ENCODE measurements at regions not wholly inside any gene's neighbourhood (a gene's known extent, or its start where the extent isn't known, plus 50 kb on each side); places are given as distances from the start of the nearest gene placed in this dataset.

DNA sequence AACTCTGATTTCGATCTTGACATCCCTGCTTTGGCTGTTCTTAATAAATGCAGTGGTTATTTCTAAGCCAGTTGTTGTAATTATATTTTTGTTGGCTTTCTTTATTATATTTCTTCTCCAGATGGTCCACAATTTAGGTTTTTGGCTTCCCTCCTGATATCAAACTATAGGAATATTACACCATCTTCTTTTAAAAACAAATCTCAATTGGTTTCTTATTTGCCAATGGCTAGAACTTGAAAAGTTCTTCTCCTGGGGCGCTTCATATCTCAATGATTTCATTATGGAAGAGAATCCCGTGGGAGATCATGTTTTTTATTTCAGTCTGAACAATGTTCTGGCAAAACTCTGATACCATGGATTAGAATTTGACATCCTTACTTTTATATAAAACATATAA lies 292.3 kb downstream of the FLRT2 start:
- CTCF ChIA-PET, result no interaction called here
- Mint-ChIP-seq H3K4me1 (no peaks in the 10 kb centered on the region), H3K27me3 (no peaks in the 10 kb centered on the region), H3K36me3 (no peaks in the 10 kb centered on the region), H3K27ac (no peak overlapping the region), H3K9me3 (ENCODE audit: low read depth) (peaks cover 2% of the 10 kb centered on the region), H3K4me3 (no peak overlapping the region)
- no peak for ATAC-seq
- DNase-seq, result no peak

DNA sequence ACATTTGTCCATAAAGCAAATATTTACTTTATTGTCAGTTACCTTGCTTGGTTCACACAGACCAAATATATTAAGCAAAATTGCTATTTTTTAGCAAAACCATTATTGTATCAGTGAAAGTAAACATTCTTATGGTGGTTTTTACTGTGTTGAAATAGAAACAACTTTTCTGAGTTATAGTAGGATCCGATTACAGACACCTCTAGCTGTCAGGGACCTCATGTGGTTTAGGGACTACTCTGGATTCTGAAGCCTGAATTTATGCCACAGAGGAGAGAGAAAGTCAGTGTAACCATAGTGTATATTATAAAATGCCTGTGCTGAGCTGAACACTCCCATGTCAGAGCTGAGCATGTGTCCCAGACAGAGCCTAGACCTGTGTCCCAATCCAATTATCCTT lies 287.5 kb downstream of the FLRT2 start:
- CTCF ChIA-PET, result no interaction called here
- Mint-ChIP-seq H3K27me3 (no peaks in the 10 kb centered on the region), H3K4me3 (no peak overlapping the region), H3K4me1 (peaks cover 7% of the 10 kb centered on the region), H3K9me3 (ENCODE audit: low read depth) (peaks cover 2% of the 10 kb centered on the region), H3K36me3 (no peaks in the 10 kb centered on the region), H3K27ac (no peak overlapping the region)
- DNase-seq, result no peak
- no peak for ATAC-seq

DNA sequence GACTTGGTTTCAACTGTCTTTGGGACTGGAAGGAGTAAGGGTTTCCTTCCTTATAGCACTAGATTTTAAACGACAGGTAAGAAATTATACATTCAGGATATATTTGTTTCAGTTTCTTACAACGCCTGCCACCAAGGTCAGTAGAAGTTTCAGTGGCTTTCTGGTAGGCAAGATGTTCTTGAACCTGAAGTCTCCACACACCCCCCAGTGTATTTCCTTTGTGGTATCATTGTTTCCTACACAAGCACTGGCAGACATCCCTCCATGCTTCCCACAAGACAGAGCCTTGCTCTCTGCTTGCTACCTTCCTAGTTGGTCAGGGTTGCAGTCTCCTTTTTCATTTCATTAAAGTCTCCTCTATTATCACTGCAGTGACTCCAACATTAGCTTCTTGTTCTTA lies 283.1 kb downstream of the FLRT2 start:
- ATAC-seq (no peak), DNase-seq (no peak)

DNA sequence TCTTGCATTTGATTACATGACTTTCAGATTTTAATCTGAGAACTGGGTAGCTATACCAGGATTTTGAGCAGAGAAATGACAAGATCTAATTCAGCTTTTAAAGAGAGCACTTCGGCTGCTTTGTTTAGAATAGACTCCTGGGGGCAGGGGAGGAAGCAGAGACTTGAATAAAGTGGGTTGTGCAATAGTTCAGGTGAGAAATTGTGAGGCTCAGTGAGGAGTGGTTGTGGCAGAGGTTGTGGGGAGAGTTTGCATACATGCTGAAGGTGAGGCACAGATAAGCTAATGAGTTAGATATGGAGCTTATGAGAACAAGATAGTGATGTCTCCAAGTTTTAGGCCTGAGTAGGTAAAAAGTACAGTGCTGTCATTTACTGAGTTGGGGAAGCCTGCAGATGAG lies 281.4 kb downstream of the FLRT2 start:
- ATAC-seq (no peak), DNase-seq (no peak)
- no peak overlapping the region for H3K4me3 Mint-ChIP-seq
- H3K36me3 Mint-ChIP-seq, result no peaks in the 10 kb centered on the region
- CTCF ChIA-PET, result no interaction called here
- H3K27me3 Mint-ChIP-seq, result no peaks in the 10 kb centered on the region
- no peak overlapping the region for H3K27ac Mint-ChIP-seq
- H3K4me1 Mint-ChIP-seq, result peaks cover 7% of the 10 kb centered on the region
- H3K9me3 Mint-ChIP-seq (ENCODE audit: low read depth), result no peaks in the 10 kb centered on the region

More for the DNA sequence above, 283.1 kb downstream of the FLRT2 start:
- peaks cover 7% of the 10 kb centered on the region for H3K4me1 Mint-ChIP-seq
- H3K4me3 Mint-ChIP-seq, result no peak overlapping the region
- H3K36me3 Mint-ChIP-seq, result no peaks in the 10 kb centered on the region
- no peaks in the 10 kb centered on the region for H3K9me3 Mint-ChIP-seq (ENCODE audit: low read depth)
- H3K27me3 Mint-ChIP-seq, result no peaks in the 10 kb centered on the region
- CTCF ChIA-PET, result no interaction called here
- no peak overlapping the region for H3K27ac Mint-ChIP-seq

DNA sequence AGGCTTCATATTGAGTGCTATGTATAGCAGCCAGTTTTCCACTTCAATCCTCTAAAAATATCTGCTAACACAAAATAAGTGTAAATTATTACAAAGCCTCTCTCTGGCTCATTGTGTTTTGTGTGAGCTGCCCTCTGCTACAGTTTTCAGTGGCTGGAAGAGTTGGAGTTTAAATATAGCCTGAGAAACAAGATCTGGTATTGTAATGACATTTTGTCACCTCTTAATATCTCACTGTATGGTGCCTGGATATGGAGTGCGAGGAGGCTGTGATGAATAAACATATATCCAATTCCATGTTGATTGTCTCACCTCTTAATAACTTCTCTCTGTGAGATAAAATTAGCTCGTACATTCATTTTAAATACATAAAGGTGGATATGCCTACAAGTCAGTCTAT lies 269.7 kb downstream of the FLRT2 start:
- H3K27me3 Mint-ChIP-seq, result no peaks in the 10 kb centered on the region
- no peak for ATAC-seq
- no peaks in the 10 kb centered on the region for H3K9me3 Mint-ChIP-seq (ENCODE audit: low read depth)
- CTCF ChIA-PET, result no interaction called here
- no peak overlapping the region for H3K27ac Mint-ChIP-seq
- no peak overlapping the region for H3K4me3 Mint-ChIP-seq
- no peaks in the 10 kb centered on the region for H3K36me3 Mint-ChIP-seq
- H3K4me1 Mint-ChIP-seq, result no peaks in the 10 kb centered on the region
- no peak for DNase-seq

DNA sequence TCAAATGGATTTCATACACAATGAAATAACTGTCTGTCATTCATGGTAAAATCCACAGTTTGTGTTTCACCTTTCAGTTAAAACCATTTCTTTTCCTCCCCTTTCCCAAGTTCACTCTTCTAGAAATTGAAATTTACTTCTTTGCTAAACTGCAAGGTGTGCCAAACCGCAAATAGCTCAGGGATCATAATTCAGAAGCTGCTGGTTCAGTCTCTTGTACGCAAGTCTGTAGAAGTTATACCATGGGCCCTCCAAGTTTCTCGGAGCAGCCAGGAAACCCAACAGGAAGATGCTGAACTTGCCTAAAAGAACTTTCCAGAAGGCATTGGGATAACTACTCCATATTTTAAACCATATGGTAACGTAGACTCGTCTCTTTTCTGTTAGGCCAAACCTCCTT lies 268.9 kb downstream of the FLRT2 start:
- H3K9me3 Mint-ChIP-seq (ENCODE audit: low read depth), result no peaks in the 10 kb centered on the region

DNA sequence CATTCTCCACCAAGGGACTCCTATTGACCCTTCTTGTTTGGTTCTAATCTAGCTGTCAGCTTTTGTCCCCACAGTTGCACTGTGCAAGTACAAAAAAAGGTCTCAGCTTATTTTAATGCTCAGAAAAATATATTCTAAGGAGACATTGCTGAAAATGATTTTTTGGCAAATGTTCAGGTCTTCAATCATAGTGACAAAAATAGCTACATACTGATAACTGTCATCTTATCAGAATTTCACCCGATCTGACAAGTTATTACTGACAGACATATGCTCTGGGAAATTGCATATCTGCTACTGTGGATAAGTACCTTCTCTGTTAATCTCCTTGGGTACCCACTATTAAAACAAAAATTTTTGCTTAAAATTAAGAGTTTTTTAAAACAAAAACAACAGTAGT lies 263.6 kb downstream of the FLRT2 start:
- DNase-seq, result no peak

More for the DNA sequence above, 268.9 kb downstream of the FLRT2 start:
- Mint-ChIP-seq H3K36me3 (no peaks in the 10 kb centered on the region), H3K27ac (no peak overlapping the region), H3K27me3 (no peaks in the 10 kb centered on the region), H3K4me3 (no peak overlapping the region), H3K4me1 (no peaks in the 10 kb centered on the region)
- DNase-seq, result no peak
- CTCF ChIA-PET, result interaction anchor here (0.7 kb wide), 1 partner anchor 136 kb away, joined by 4 read pairs; no protein-coding TSS in a partner anchor
- ATAC-seq, result no peak

DNA sequence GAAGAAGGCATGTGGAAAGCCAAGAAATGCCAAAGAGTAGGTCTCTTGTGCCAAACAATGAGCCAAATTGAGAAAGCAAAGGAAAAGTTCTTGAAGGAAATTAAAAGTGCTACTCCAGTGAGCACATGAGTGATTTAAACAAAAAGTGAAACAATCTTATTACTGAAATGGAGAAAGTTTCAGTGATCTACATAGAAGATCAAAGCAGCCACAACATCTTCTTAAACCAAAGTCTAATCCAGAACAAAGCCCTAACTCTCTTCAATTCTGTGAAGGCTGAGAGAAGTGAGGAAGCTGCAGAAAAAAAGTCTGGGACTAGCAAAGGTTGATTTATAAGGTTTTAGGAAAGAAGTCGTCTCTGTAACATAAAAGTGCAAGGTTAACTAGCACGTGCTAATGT lies 259.6 kb downstream of the FLRT2 start:
- Mint-ChIP-seq H3K36me3 (no peaks in the 10 kb centered on the region), H3K27me3 (no peaks in the 10 kb centered on the region), H3K4me3 (no peak overlapping the region), H3K9me3 (ENCODE audit: low read depth) (no peaks in the 10 kb centered on the region), H3K4me1 (peaks cover 5% of the 10 kb centered on the region), H3K27ac (no peak overlapping the region)
- CTCF ChIA-PET, result interaction anchor here (1.0 kb wide), 1 partner anchor 13 kb away, joined by 3 read pairs; no protein-coding TSS in a partner anchor
- ATAC-seq (no peak), DNase-seq (no peak)

More for the DNA sequence above, 263.6 kb downstream of the FLRT2 start:
- H3K4me1 Mint-ChIP-seq, result peaks cover 5% of the 10 kb centered on the region
- no peak for ATAC-seq
- no peaks in the 10 kb centered on the region for H3K36me3 Mint-ChIP-seq
- H3K4me3 Mint-ChIP-seq, result no peak overlapping the region
- H3K27me3 Mint-ChIP-seq, result no peaks in the 10 kb centered on the region
- H3K27ac Mint-ChIP-seq, result no peak overlapping the region
- CTCF ChIA-PET, result no interaction called here
- H3K9me3 Mint-ChIP-seq (ENCODE audit: low read depth), result no peaks in the 10 kb centered on the region

DNA sequence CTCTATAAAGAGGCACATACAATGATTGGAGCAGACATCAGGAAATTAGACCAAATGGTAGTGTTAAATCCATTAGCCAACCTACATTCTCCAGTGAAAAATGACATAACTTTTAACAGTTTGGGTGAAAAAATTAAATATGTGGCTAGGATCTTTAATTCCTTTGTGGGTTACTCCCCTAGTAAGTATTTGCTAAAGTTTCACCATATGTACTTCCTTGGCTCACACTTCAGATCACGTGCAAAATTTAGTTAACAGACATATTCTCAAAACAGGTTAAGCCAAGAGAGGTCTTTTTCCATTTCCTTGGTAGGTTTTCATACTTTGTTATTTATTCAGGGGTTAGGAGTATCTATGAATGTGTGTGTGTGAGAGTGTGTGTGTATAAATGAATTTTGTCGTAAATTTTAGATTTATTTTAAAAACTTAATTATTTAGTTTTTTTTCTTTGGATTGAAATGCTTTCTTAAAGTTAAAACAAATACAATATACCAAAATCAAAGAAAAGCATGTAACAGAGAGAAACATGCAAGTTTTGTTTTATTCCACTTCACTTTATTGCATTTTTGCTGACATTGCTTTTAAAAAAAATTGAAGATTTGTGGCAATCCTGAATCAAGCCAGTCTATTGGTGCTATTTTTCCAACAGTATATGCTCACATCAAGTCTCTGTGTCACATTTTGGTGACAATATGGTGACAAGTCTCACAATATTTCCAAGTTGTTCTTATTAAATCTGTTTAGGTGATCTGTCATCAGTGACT lies 258.7 kb downstream of the FLRT2 start:
- H3K9me3 Mint-ChIP-seq (ENCODE audit: low read depth), result no peaks in the 10 kb centered on the region
- CTCF ChIA-PET, result interaction anchor here (1.0 kb wide), 1 partner anchor 12 kb away, joined by 3 read pairs; no protein-coding TSS in a partner anchor
- H3K4me1 Mint-ChIP-seq, result peaks cover 5% of the 10 kb centered on the region
- no peak overlapping the region for H3K27ac Mint-ChIP-seq
- H3K36me3 Mint-ChIP-seq, result no peaks in the 10 kb centered on the region
- no peak for ATAC-seq
- H3K27me3 Mint-ChIP-seq, result no peaks in the 10 kb centered on the region
- H3K4me3 Mint-ChIP-seq, result no peak overlapping the region
- no peak for DNase-seq

DNA sequence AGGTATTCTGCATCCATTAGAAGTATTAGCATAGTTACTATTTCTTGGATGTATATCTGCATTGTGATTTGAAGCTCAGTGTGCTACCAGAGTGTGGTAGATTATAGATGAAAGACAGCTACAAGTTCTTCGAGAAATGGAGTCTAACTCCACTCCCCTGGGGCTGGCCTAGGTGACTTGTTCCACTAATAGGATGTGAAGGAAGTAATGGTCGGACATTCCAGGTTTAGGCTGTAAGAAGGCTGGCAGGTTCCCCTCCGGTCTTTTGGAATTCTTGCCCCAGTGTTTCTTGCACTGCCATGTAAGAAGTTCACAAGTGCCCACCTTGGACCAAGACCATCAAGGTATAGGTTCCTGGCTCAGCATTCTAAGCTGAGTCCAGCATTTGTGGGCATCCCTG lies 236.4 kb downstream of the FLRT2 start:
- H3K36me3 Mint-ChIP-seq, result no peaks in the 10 kb centered on the region
- ATAC-seq (no peak), DNase-seq (no peak)
- H3K4me1 Mint-ChIP-seq, result no peaks in the 10 kb centered on the region
- CTCF ChIA-PET, result no interaction called here
- no peak overlapping the region for H3K27ac Mint-ChIP-seq
- peaks cover 2% of the 10 kb centered on the region for H3K9me3 Mint-ChIP-seq (ENCODE audit: low read depth)
- H3K4me3 Mint-ChIP-seq, result no peak overlapping the region
- no peaks in the 10 kb centered on the region for H3K27me3 Mint-ChIP-seq

DNA sequence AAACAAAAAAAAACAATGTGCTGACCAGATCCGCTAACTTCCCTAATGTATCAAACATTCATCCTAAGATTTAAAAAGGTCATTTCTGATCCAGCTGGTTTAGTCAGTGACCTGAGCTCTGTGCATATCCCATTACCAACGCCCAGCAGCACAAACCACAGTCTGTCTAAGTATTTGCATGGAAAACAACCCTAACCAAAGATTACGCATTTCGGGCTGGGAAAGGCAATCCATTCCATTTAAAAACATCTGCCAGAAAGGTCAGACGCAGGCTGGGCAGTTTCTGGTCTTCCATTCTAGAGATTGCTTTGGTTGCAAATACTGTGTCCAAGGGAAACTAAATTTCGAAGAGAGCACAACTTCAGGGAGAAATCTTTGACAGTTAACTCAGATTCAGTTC lies 234.9 kb downstream of the FLRT2 start:
- Mint-ChIP-seq H3K9me3 (ENCODE audit: low read depth) (peaks cover 2% of the 10 kb centered on the region), H3K36me3 (no peaks in the 10 kb centered on the region), H3K27me3 (no peaks in the 10 kb centered on the region), H3K27ac (no peak overlapping the region), H3K4me1 (no peaks in the 10 kb centered on the region), H3K4me3 (no peak overlapping the region)
- CTCF ChIA-PET, result no interaction called here
- ATAC-seq, result no peak
- no peak for DNase-seq

DNA sequence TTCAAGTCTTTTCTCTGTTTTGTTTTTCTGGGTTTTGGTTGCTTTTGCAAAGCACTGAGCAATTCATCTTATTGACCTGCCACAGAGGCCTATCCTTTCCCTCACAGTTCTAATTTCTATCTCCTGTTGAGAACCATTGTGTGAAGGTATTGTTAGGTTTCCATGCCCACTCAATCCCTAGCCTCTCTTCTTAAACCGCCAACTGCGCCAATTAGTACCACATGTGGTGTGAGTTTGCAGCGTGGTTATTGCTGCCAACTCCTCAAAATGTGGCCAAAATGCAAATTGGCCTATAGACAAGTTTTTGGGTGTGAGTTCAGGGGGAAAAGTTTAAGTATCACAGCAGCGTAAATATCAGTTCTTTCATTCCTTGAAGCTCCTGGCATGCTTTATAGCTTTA lies 232.6 kb downstream of the FLRT2 start:
- DNase-seq (no peak), ATAC-seq (no peak)
- Mint-ChIP-seq H3K4me1 (no peaks in the 10 kb centered on the region), H3K9me3 (ENCODE audit: low read depth) (peaks cover 2% of the 10 kb centered on the region), H3K4me3 (no peak overlapping the region), H3K27ac (no peak overlapping the region), H3K36me3 (no peaks in the 10 kb centered on the region), H3K27me3 (no peaks in the 10 kb centered on the region)
- CTCF ChIA-PET, result no interaction called here

DNA sequence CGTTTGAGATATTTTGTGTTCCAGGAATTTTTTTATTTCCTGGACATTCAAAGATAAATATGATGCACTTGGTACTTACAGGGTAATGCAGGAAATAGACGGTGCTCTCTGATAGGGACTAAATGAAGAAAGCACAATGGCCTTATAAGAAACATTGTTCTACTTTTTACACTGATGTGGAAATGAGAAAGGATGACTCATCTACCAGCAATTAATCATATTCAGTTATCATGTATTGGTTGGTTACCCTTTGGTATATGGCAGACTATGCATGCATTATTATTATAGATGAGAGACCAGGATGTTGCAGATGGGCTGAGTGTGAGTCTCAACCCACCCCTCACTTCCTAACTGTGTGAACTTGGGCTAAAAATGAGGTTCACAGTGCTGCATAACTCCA lies 222.2 kb downstream of the FLRT2 start:
- no peak for ATAC-seq
- Mint-ChIP-seq H3K36me3 (no peaks in the 10 kb centered on the region), H3K9me3 (ENCODE audit: low read depth) (peaks cover 2% of the 10 kb centered on the region)

DNA sequence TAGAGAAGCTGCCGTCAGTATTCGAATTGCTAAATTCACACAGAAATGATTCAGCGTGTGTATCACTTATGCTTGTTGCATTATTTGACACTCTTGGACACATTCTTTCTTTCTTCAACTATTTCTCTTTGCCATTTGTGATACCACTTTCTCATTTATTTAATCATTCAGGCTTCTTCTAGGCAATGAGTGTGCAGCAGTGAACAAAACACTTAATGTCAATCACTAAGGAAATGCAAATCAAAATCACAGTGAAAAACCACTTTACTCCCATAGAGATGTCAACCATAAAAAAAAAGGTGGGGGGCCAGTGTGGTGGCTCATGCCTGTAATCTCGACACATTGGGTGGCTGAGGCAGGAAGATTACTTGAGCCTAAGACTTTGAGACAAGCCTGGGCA lies 214.6 kb downstream of the FLRT2 start:
- no peaks in the 10 kb centered on the region for H3K4me1 Mint-ChIP-seq
- no peak overlapping the region for H3K4me3 Mint-ChIP-seq
- H3K27me3 Mint-ChIP-seq, result no peaks in the 10 kb centered on the region
- ATAC-seq (no peak), DNase-seq (no peak)
- no peak overlapping the region for H3K27ac Mint-ChIP-seq
- no peaks in the 10 kb centered on the region for H3K9me3 Mint-ChIP-seq (ENCODE audit: low read depth)
- CTCF ChIA-PET, result no interaction called here
- H3K36me3 Mint-ChIP-seq, result no peaks in the 10 kb centered on the region

More for the DNA sequence above, 222.2 kb downstream of the FLRT2 start:
- CTCF ChIA-PET, result no interaction called here
- DNase-seq, result no peak
- no peak overlapping the region for H3K27ac Mint-ChIP-seq
- H3K4me1 Mint-ChIP-seq, result no peaks in the 10 kb centered on the region
- H3K4me3 Mint-ChIP-seq, result no peak overlapping the region
- H3K27me3 Mint-ChIP-seq, result no peaks in the 10 kb centered on the region

Measured in activated CD8-positive, alpha-beta memory T cell treated with anti-CD3 and anti-CD28 coated beads, Interleukin-2, amount 10 ng/mL, durations not matched to agents 7 days and 5 days (primary cell).